ENCODE measurements at regions not wholly inside any gene's neighbourhood (a gene's known extent, or its start where the extent isn't known, plus 50 kb on each side); places are given as distances from the start of the nearest gene placed in this dataset.
"Not testable (repeated sequence)": the region's sequence is repeated elsewhere in the genome, so short reads cannot be mapped to it uniquely, and the experiment has no call there.

DNA sequence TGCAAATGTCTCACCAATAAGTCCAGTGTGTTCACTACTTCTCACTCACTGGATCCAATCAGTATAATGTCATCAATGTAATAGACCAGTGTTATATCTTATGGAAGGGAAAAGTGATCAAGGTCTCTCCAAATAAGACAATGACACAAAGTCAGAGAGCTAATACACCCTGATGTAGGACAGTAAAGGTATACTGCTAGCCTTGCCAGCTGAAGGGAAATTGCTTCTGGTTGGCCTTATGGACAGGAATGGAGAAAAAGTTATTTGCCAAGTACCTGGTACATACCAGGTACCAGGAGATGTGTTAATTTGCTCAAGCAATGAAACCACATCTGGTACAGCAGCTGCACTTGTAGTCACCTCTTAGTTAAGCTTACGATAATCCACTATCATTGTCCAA lies 141.0 kb downstream of the LTN1 start:
- no peak for TF ChIP-seq CTCF (conservative IDR thresholded peaks at IDR 0.05)
- Mint-ChIP-seq H3K4me3 (no peak overlapping the region), H3K9me3 (peaks cover 2% of the 10 kb centered on the region), H3K4me1 (no peaks in the 10 kb centered on the region), H3K27ac (ENCODE audit: unreplicated experiment) (no peak overlapping the region), H3K36me3 (ENCODE audit: low read depth) (no peaks in the 10 kb centered on the region), H3K27me3 (ENCODE audit: low read depth) (no peaks in the 10 kb centered on the region)
- DNase-seq (ENCODE audit: low read depth, low spot score), result no peak

GRCh38 chr21:28839237-28839636 lies 153.4 kb downstream of the LTN1 start:
- not testable (repeated sequence) for H3K9me3 Mint-ChIP-seq; DNase-seq (ENCODE audit: low read depth, low spot score); H3K4me3 Mint-ChIP-seq

GRCh38 chr21:28837426-28837825 lies 155.3 kb downstream of the LTN1 start:
- not testable (repeated sequence) for H3K4me1 Mint-ChIP-seq; DNase-seq (ENCODE audit: low read depth, low spot score); H3K36me3 Mint-ChIP-seq (ENCODE audit: low read depth); H3K27me3 Mint-ChIP-seq (ENCODE audit: low read depth); H3K4me3 Mint-ChIP-seq; H3K9me3 Mint-ChIP-seq; H3K27ac Mint-ChIP-seq (ENCODE audit: unreplicated experiment)

More at GRCh38 chr21:28839237-28839636, 153.4 kb downstream of the LTN1 start:
- not testable (repeated sequence) for H3K27me3 Mint-ChIP-seq (ENCODE audit: low read depth); H3K27ac Mint-ChIP-seq (ENCODE audit: unreplicated experiment); H3K36me3 Mint-ChIP-seq (ENCODE audit: low read depth); H3K4me1 Mint-ChIP-seq

GRCh38 chr21:28836588-28836987 lies 156.1 kb downstream of the LTN1 start:
- not testable (repeated sequence) for H3K27ac Mint-ChIP-seq (ENCODE audit: unreplicated experiment); H3K4me1 Mint-ChIP-seq; H3K4me3 Mint-ChIP-seq; H3K36me3 Mint-ChIP-seq (ENCODE audit: low read depth); H3K27me3 Mint-ChIP-seq (ENCODE audit: low read depth); H3K9me3 Mint-ChIP-seq; DNase-seq (ENCODE audit: low read depth, low spot score)

DNA sequence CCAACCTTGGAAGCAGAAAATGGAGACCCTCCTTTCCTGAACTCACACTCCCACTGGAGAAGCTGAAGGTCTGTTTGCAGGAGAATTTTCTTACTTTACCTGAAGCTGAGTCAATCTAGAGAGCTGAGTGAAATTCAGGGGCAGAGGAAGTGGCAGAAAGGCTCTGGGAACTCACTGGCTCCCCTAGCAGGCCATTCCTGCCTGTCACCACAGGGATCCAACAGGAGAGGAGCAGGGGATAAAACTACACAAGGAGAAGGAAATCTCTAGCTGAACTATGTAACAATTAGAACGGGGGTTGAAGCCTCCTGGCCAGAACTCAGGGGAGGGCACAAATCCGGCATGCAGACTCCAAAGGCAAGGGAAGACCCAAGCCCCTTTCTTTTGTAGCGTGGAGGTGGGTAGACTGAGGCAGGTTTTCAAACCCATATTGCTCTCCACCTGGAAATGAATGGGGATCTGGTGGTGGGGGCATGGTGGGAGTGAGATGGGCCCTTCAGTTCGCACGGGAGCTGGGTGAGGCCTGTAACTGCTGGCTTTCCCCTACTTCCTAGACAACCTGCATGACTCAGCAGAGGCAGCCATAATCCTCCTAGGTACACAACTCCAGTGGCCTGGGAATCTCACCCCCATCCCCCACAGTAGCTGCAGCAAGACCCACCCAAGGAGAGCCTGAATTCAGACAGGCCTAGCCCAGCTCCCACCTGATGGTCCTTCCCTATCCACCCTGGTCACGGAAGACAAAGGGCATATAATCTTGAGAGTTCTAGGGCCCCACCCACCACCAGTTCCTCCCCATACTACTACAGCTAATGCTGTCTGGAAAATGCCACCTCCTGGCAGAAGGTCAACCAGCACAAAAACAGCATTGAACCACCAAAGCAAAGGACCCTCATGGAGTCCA lies 158.1 kb downstream of the LTN1 start:
- Mint-ChIP-seq H3K27ac (ENCODE audit: unreplicated experiment) (no peak overlapping the region), H3K4me1 (peaks cover 4% of the 10 kb centered on the region)
- TF ChIP-seq CTCF (conservative IDR thresholded peaks at IDR 0.05), result no peak

GRCh38 chr21:28833609-28834008 lies 159.1 kb downstream of the LTN1 start:
- Mint-ChIP-seq H3K27me3 (ENCODE audit: low read depth) (no peaks in the 10 kb centered on the region), H3K9me3 (no peaks in the 10 kb centered on the region), H3K27ac (ENCODE audit: unreplicated experiment) (no peak overlapping the region), H3K4me3 (no peak overlapping the region), H3K36me3 (ENCODE audit: low read depth) (no peaks in the 10 kb centered on the region), H3K4me1 (peaks cover 4% of the 10 kb centered on the region)
- TF ChIP-seq CTCF (conservative IDR thresholded peaks at IDR 0.05), result no peak
- no peak for DNase-seq (ENCODE audit: low read depth, low spot score)

More for the DNA sequence above, 158.1 kb downstream of the LTN1 start:
- Mint-ChIP-seq H3K4me3 (no peak overlapping the region), H3K9me3 (no peaks in the 10 kb centered on the region), H3K27me3 (ENCODE audit: low read depth) (no peaks in the 10 kb centered on the region), H3K36me3 (ENCODE audit: low read depth) (no peaks in the 10 kb centered on the region)
- DNase-seq (ENCODE audit: low read depth, low spot score), result no peak

- H3K4me3 Mint-ChIP-seq, result no peak overlapping the region
- no peak overlapping the region for H3K27ac Mint-ChIP-seq (ENCODE audit: unreplicated experiment)
- TF ChIP-seq CTCF (conservative IDR thresholded peaks at IDR 0.05), result no peak
- DNase-seq (ENCODE audit: low read depth, low spot score), result no peak
- H3K4me1 Mint-ChIP-seq, result peaks cover 4% of the 10 kb centered on the region
- H3K36me3 Mint-ChIP-seq (ENCODE audit: low read depth), result no peaks in the 10 kb centered on the region
- H3K27me3 Mint-ChIP-seq (ENCODE audit: low read depth), result no peaks in the 10 kb centered on the region
- no peaks in the 10 kb centered on the region for H3K9me3 Mint-ChIP-seq
These were observed 159.5 kb downstream of the LTN1 start for GRCh38 chr21:28833182-28833581.

Measured in neural crest cell (in vitro differentiated cells).